Epithelial cell of proximal tubule (primary cell): ENCODE measurements at regions not wholly inside any gene's neighbourhood (a gene's known extent, or its start where the extent isn't known, plus 50 kb on each side); places are given as distances from the start of the nearest gene placed in this dataset.
A peak's percentile ranks its signal among the peaks of the same experiment; 100 is the strongest.

ENCODE experiments used
- DNase-seq: peaks from one replicate; pipeline ENCODE4 v3.0.0-alpha.2; 2011; ENCODE audit warnings: low read depth
- H3K4me3 ChIP-seq: 2 replicates; pipeline ENCODE4 v1.5.1; 2011; ENCODE audit warnings: low read depth, mild to moderate bottlenecking, low read length
- TF ChIP-seq, protein P1 (sequence below): conservative IDR thresholded peaks from 2 replicates; pipeline ENCODE4 v1.5.1; 2012; ENCODE audit warnings: low read depth, mild to moderate bottlenecking, low read length

DNA sequence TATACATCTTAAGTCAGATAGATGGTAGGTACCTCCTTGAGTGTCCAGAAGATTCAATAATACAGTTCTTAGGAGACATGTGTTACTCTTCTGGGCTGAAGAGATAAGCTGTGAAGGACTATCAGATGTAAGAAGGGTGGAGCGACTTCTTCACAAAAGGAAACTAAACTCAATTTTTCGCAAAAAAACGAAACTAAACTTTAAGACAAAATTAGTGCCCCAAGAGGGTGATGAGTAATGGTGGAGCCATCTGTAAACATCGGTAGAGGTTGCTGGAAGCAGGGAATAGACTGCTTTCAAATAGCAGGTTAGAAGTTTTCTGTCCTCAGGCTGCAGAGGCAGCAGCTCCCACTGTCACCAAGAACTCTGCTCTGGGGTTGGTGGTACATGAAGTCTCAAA, 111.6 kb upstream of the TACR1 start:
- H3K4me3 ChIP-seq, result no peak overlapping the region
- TF ChIP-seq, protein P1, sequence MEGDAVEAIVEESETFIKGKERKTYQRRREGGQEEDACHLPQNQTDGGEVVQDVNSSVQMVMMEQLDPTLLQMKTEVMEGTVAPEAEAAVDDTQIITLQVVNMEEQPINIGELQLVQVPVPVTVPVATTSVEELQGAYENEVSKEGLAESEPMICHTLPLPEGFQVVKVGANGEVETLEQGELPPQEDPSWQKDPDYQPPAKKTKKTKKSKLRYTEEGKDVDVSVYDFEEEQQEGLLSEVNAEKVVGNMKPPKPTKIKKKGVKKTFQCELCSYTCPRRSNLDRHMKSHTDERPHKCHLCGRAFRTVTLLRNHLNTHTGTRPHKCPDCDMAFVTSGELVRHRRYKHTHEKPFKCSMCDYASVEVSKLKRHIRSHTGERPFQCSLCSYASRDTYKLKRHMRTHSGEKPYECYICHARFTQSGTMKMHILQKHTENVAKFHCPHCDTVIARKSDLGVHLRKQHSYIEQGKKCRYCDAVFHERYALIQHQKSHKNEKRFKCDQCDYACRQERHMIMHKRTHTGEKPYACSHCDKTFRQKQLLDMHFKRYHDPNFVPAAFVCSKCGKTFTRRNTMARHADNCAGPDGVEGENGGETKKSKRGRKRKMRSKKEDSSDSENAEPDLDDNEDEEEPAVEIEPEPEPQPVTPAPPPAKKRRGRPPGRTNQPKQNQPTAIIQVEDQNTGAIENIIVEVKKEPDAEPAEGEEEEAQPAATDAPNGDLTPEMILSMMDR, result no peak
- no peak for DNase-seq

DNA sequence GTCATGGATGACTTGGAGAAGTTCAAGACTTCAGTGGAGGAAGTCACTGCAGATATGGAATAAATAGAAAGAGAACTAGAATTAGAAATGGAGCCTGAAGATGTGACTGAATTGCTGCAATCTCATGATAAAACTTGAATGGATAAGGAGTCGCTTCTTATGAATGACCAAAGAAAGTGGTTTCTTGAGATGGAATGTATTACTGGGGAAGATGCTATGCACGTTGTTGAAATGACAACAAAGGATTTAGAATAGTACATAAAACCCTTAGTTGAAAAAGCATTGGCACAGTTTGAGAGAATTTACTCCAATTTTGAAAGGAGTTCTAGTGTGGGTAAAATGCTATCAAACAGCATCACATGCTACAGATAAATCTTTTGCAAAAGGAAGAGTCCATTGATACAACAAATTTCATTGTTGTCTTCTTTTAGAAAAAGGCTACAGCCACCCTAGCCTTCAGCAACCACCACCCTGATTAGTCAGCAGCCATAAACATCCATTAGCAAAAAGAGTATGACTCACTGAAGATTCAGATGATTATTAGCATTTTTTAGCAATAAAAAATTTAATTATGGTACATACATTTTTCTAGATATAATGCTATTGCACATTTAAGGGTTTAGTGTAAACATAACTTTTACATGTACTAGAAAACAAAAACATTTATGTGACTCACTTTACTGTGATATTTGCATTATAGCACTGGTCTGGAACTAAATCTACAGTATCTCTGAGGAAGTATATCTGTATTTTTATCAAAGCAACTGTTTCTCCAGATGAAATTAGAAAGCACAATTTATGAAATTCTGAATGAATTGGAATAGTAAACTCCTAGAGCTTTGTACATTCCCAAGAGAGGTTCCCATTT, 110.5 kb upstream of the TACR1 start:
- no peak for DNase-seq
- H3K4me3 ChIP-seq, result no peak overlapping the region

DNA sequence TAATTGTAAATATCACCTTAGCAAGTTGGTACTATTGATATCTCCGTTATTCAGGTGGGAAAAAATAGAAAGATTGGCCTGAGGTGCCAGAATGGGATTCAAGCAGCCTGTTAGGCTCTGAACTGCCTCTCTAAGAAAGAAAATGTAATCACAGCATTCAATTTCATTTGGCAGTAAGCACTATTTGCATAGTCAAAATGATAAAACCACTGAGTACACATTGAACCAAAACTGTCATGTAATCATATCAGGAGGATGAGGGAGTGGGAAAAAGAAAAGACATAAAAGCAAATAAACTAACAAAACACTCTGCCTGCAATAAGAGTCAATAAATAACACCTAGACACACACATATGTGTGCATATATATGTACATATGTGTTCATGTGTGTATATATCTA, 103.9 kb upstream of the TACR1 start:
- H3K4me3 ChIP-seq, result no peak overlapping the region
- DNase-seq, result no peak
- TF ChIP-seq, protein P1, result no peak

More for the DNA sequence above, 110.5 kb upstream of the TACR1 start:
- TF ChIP-seq, protein P1, result no peak

DNA sequence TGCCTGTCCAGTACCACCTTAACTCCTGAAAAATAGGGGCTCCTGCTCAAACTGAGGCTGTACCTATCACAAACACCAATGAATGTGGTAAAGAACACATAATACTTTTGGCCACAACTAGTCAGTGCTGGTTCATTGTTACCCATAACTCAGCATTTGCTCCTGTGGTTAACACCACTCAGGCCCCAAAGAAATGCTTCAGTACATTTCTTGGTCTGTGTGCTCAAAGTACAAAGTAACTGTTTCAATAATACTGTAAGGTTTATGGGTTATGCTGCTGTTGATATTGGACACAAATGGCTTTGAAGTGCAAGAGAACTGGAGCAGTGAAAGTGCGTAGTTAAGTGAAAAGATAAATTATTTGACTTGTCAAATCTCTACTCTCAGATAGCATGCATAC, 95.0 kb upstream of the TACR1 start:
- no peak overlapping the region for H3K4me3 ChIP-seq
- TF ChIP-seq, protein P1, result no peak
- no peak for DNase-seq

DNA sequence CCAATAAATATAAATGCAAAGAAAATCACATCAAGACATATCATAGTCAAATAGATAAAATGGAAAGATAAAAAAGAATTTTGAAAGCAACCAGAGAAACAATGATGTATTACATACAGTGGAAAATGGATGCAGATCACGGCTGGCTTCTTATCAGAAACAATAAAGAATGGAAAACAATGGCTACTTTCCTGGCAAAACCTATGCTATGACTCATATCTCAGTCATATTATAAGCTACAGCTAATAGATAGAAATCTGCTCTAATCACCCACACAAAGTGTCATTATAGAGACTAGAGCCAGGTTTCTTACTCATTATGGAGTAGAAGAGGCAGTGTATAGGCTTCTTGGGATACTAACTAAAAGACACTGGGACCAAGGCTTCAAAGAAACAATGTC, 93.5 kb upstream of the TACR1 start:
- DNase-seq, result no peak
- no peak overlapping the region for H3K4me3 ChIP-seq
- TF ChIP-seq, protein P1, result no peak

DNA sequence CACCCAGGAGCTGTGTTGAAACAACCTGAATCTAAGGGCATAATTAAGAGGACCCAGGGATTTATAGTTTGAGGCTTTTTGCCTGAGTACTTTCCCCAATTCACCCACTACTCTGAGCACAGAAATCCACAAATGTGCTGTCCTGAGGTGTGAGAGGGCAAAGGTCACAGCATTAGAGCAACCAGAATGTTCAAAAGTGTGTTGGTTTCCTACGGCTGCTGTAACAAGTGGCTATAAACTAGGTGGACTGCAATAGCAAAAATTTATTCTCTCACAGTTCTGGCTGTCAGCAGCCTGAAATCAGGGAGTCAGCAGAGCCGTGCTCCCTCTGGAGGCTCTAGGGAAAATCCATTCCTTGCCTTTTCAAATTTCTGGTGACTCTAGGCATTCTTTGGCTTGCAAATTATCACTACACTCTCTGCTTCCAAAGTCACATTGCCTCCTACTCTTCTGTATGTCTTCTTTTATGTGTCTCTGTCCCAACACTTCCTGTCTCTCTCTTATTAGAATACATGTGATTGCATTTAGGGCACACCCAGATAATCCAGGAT, 91.4 kb upstream of the TACR1 start:
- no peak for DNase-seq
- no peak overlapping the region for H3K4me3 ChIP-seq
- TF ChIP-seq, protein P1, result peak; percentile 52
